Immature natural killer cell (primary cell): ENCODE measurements at regions not wholly inside any gene's neighbourhood (a gene's known extent, or its start where the extent isn't known, plus 50 kb on each side); places are given as distances from the start of the nearest gene placed in this dataset.

Experiments
- DNase-seq, 3 donors: peaks; one replicate each; pipeline ENCODE4 v3.0.0; 2022; ENCODE audit warnings: mixed read lengths in 1 of 3
- H3K27ac Mint-ChIP-seq, 6 donors: one replicate each; pipeline ENCODE4 v1.8.0; 2020; ENCODE audit warnings: mixed read lengths in 6 of 6, mild to moderate bottlenecking in 5 of 6, inconsistent platforms in 4 of 6, moderate library complexity in 3 of 6
- H3K27me3 Mint-ChIP-seq, 3 donors: one replicate each; pipeline ENCODE4 v1.8.0; 2020 to 2021; ENCODE audit warnings: low read depth in 3 of 3, mild to moderate bottlenecking in 3 of 3, mixed read lengths in 3 of 3, moderate library complexity in 3 of 3, inconsistent platforms in 1 of 3
- H3K36me3 Mint-ChIP-seq, 3 donors: one replicate each; pipeline ENCODE4 v1.8.0; 2020; ENCODE audit warnings: mixed read lengths in 3 of 3, inconsistent platforms in 2 of 3, mild to moderate bottlenecking in 2 of 3
- H3K4me1 Mint-ChIP-seq, 2 donors: one replicate each; pipeline ENCODE4 v1.8.0; 2020; ENCODE audit warnings: inconsistent platforms in 2 of 2, mild to moderate bottlenecking in 2 of 2, mixed read lengths in 2 of 2, moderate library complexity in 1 of 2
- H3K4me3 Mint-ChIP-seq, 5 donors: one replicate each; pipeline ENCODE4 v1.8.0; 2020; ENCODE audit warnings: mild to moderate bottlenecking in 5 of 5, mixed read lengths in 5 of 5, inconsistent platforms in 3 of 5, moderate library complexity in 3 of 5
- H3K9me3 Mint-ChIP-seq, 6 donors: one replicate each; pipeline ENCODE4 v1.8.0; 2020; ENCODE audit warnings: mild to moderate bottlenecking in 6 of 6, mixed read lengths in 6 of 6, inconsistent platforms in 4 of 6, moderate library complexity in 3 of 6

- no peaks in the 10 kb centered on the region for H3K9me3 Mint-ChIP-seq
- no peaks in the 10 kb centered on the region for H3K36me3 Mint-ChIP-seq
- no peak overlapping the region for H3K27ac Mint-ChIP-seq
- H3K27me3 Mint-ChIP-seq, result peaks cover 0 to 6% (median 4%) of the 10 kb centered on the region in 3 donors
- no peak overlapping the region for H3K4me3 Mint-ChIP-seq
- no peaks in the 10 kb centered on the region for H3K4me1 Mint-ChIP-seq
- DNase-seq, result no peak
Measured at GRCh38 chr14:104274806-104275205, 136.4 kb downstream of the KIF26A start.

- no peak for DNase-seq
- H3K27ac Mint-ChIP-seq, result peak overlapping the region in 1 of 6 donors; percentile 7
- peaks cover 0 to 8% (median 4%) of the 10 kb centered on the region in 3 donors for H3K27me3 Mint-ChIP-seq
- H3K4me3 Mint-ChIP-seq, result no peak overlapping the region
- H3K36me3 Mint-ChIP-seq, result no peaks in the 10 kb centered on the region
- H3K4me1 Mint-ChIP-seq, result no peaks in the 10 kb centered on the region
- no peaks in the 10 kb centered on the region for H3K9me3 Mint-ChIP-seq
Measured at GRCh38 chr14:104277416-104278213, 139.2 kb downstream of the KIF26A start.

GRCh38 chr14:104278214-104278534, 139.8 kb downstream of the KIF26A start:
- Mint-ChIP-seq H3K36me3 (no peaks in the 10 kb centered on the region), H3K4me1 (no peaks in the 10 kb centered on the region), H3K9me3 (no peaks in the 10 kb centered on the region), H3K27me3 (peaks cover 0 to 8% (median 4%) of the 10 kb centered on the region in 3 donors), H3K27ac (peak overlapping the region in 1 of 6 donors; percentile 7), H3K4me3 (no peak overlapping the region)
- no peak for DNase-seq

- H3K9me3 Mint-ChIP-seq, result no peaks in the 10 kb centered on the region
- no peak overlapping the region for H3K4me3 Mint-ChIP-seq
- H3K4me1 Mint-ChIP-seq, result no peaks in the 10 kb centered on the region
- DNase-seq, result no peak
- H3K27me3 Mint-ChIP-seq, result peaks cover 0 to 6% (median 2%) of the 10 kb centered on the region in 3 donors
- no peak overlapping the region for H3K27ac Mint-ChIP-seq
- no peaks in the 10 kb centered on the region for H3K36me3 Mint-ChIP-seq
Measured at GRCh38 chr14:104280085-104280901, 141.9 kb downstream of the KIF26A start.

- Mint-ChIP-seq H3K9me3 (no peaks in the 10 kb centered on the region), H3K27me3 (peaks cover 0 to 6% (median 2%) of the 10 kb centered on the region in 3 donors), H3K36me3 (no peaks in the 10 kb centered on the region), H3K27ac (no peak overlapping the region), H3K4me3 (no peak overlapping the region), H3K4me1 (no peaks in the 10 kb centered on the region)
- DNase-seq, result no peak
Measured at GRCh38 chr14:104280902-104281767, 142.7 kb downstream of the KIF26A start.

- Mint-ChIP-seq H3K27me3 (peaks cover 0 to 4% (median 2%) of the 10 kb centered on the region in 3 donors), H3K9me3 (no peaks in the 10 kb centered on the region), H3K4me1 (no peaks in the 10 kb centered on the region), H3K27ac (no peak overlapping the region), H3K4me3 (no peak overlapping the region), H3K36me3 (no peaks in the 10 kb centered on the region)
- DNase-seq, result no peak
Measured at GRCh38 chr14:104281768-104282301, 143.4 kb downstream of the KIF26A start.

- peaks cover 0 to 4% (median 2%) of the 10 kb centered on the region in 3 donors for H3K27me3 Mint-ChIP-seq
- H3K4me3 Mint-ChIP-seq, result no peak overlapping the region
- no peaks in the 10 kb centered on the region for H3K9me3 Mint-ChIP-seq
- no peaks in the 10 kb centered on the region for H3K4me1 Mint-ChIP-seq
- no peak for DNase-seq
- H3K36me3 Mint-ChIP-seq, result no peaks in the 10 kb centered on the region
- no peak overlapping the region for H3K27ac Mint-ChIP-seq
Measured at GRCh38 chr14:104282332-104283196, 144.2 kb downstream of the KIF26A start.

- Mint-ChIP-seq H3K27me3 (peaks cover 0 to 4% (median 0%) of the 10 kb centered on the region in 3 donors), H3K4me3 (no peak overlapping the region), H3K9me3 (no peaks in the 10 kb centered on the region), H3K4me1 (no peaks in the 10 kb centered on the region), H3K36me3 (no peaks in the 10 kb centered on the region), H3K27ac (no peak overlapping the region)
- no peak for DNase-seq
Measured at GRCh38 chr14:104283197-104284106, 145.1 kb downstream of the KIF26A start.

GRCh38 chr14:104284107-104284592, 145.8 kb downstream of the KIF26A start:
- Mint-ChIP-seq H3K4me3 (no peak overlapping the region), H3K9me3 (no peaks in the 10 kb centered on the region), H3K27me3 (peaks cover 0 to 4% (median 0%) of the 10 kb centered on the region in 3 donors), H3K36me3 (no peaks in the 10 kb centered on the region), H3K4me1 (no peaks in the 10 kb centered on the region), H3K27ac (no peak overlapping the region)
- no peak for DNase-seq

- H3K27ac Mint-ChIP-seq, result no peak overlapping the region
- peaks cover 0 to 3% (median 0%) of the 10 kb centered on the region in 3 donors for H3K27me3 Mint-ChIP-seq
- no peaks in the 10 kb centered on the region for H3K36me3 Mint-ChIP-seq
- H3K4me1 Mint-ChIP-seq, result no peaks in the 10 kb centered on the region
- no peak overlapping the region for H3K4me3 Mint-ChIP-seq
- DNase-seq, result no peak
- no peaks in the 10 kb centered on the region for H3K9me3 Mint-ChIP-seq
Measured at GRCh38 chr14:104284636-104285507, 146.5 kb downstream of the KIF26A start.

- Mint-ChIP-seq H3K27ac (no peak overlapping the region), H3K27me3 (peaks cover 0 to 2% (median 2%) of the 10 kb centered on the region in 3 donors), H3K36me3 (no peaks in the 10 kb centered on the region), H3K9me3 (no peaks in the 10 kb centered on the region), H3K4me3 (no peak overlapping the region), H3K4me1 (no peaks in the 10 kb centered on the region)
- no peak for DNase-seq
Measured at GRCh38 chr14:104285508-104285840, 147.1 kb downstream of the KIF26A start.
